ENCODE measurements at regions not wholly inside any gene's neighbourhood (a gene's known extent, or its start where the extent isn't known, plus 50 kb on each side); places are given as distances from the start of the nearest gene placed in this dataset.

DNA sequence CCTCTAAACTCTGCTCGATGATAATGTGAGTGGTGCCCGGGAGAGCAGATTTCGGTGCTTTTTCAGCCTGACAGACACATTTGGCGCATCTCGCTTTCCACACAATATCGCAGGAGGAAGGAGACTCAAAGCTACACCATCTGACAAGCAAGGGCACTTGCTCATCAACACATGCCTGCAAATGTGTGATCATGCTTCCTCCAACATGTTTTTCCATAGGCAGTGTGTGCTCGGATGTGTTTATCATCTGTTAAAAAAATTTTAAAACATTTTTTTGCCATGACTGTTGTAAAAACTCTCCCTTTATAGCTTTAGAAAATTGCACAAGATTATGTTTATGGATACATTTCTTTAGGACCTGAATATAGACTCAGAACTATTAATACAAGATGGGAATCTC, 170.3 kb upstream of the PUDP start:
- TF ChIP-seq POLR2AphosphoS5 (IDR thresholded peaks at IDR 0.05) (no peak), POLR2A (IDR thresholded peaks at IDR 0.05) (no peak)
